GM12878 (cell line): ENCODE measurements at regions not wholly inside any gene's neighbourhood (a gene's known extent, or its start where the extent isn't known, plus 50 kb on each side); places are given as distances from the start of the nearest gene placed in this dataset.

Source experiments
- ATAC-seq: fragments of 200-7000 bp; cut with Tn5 transposase; 3 replicates; pipeline ENCODE4 v1.9.1; 2020; ENCODE audit warnings: mild to moderate bottlenecking, moderate library complexity
- BruUV-seq: library from RNA; stranded (reverse); fragments of 400-500 nt; replicated peaks from 2 replicates; lab custom pipeline; 2021; lab: Mats Ljungman, UMichigan
- CTCF ChIA-PET: fragments of 300-600 bp; sonication (Branson Sonifier 250); formaldehyde crosslinking; extraction: SDS; loops from one replicate; lab custom pipeline; 2021; ENCODE audit warnings: inconsistent platforms; lab: Yijun Ruan, JAX
- POLR2A ChIA-PET: fragments of 350-600 bp; formaldehyde crosslinking; extraction: SDS; loops from one replicate; lab custom pipeline; 2021; ENCODE audit warnings: inconsistent platforms; lab: Charles Lee
- RAD21 ChIA-PET: fragments of 300-600 bp; sonication (Branson Sonifier 250); formaldehyde crosslinking; loops from one replicate; lab custom pipeline; 2023; ENCODE audit warnings: antibody characterized with exemption; ENCODE audit not compliant: unreplicated experiment; lab: Charles Lee
- SMC1A ChIA-PET: fragments of 300-600 bp; sonication (Branson Sonifier 250); formaldehyde crosslinking; loops from one replicate; lab custom pipeline; 2023; ENCODE audit not compliant: unreplicated experiment, uncharacterized antibody; lab: Charles Lee
- DNase-seq: peaks from one replicate; pipeline ENCODE4 v3.0.0-alpha.2; 2011; ENCODE audit warnings: low read depth, low spot score
- FAIRE-seq: peaks from 3 replicates; lab custom pipeline; 2011; peaks lifted over from hg19 to GRCh38; lab: Jason Lieb, UNC
- H2AFZ ChIP-seq: 2 replicates; pipeline ENCODE4 v1.6.0; 2011; ENCODE audit warnings: low read depth, low read length, control low read depth; ENCODE audit not compliant: control insufficient read depth
- H3K27ac ChIP-seq: 2 replicates; pipeline ENCODE4 v1.5.1; 2011; ENCODE audit warnings: control low read depth; ENCODE audit not compliant: control insufficient read depth, insufficient read depth
- H3K27me3 ChIP-seq, 2 experiments: replicated peaks in 1 of 2; 2 replicates each; pipeline versions ENCODE4 v1.6.0 to v1.6.1; 2011; ENCODE audit warnings: low read length in 1 of 2; ENCODE audit not compliant: control insufficient read depth in 2 of 2, insufficient read depth in 2 of 2
- H3K36me3 ChIP-seq, 2 experiments: 2 replicates each; pipeline ENCODE4 v1.5.1; 2011; ENCODE audit warnings: low read length in 1 of 2; ENCODE audit not compliant: control insufficient read depth in 2 of 2, insufficient read depth in 2 of 2
- H3K4me1 ChIP-seq: 2 replicates; pipeline ENCODE4 v1.6.1; 2011; ENCODE audit warnings: mild to moderate bottlenecking, low read length, moderate library complexity, mixed read lengths; ENCODE audit not compliant: control insufficient read depth, insufficient read depth
- H3K4me2 ChIP-seq: 2 replicates; pipeline ENCODE4 v1.6.0; 2011; ENCODE audit warnings: control low read depth; ENCODE audit not compliant: control insufficient read depth, insufficient read depth
- H3K4me3 ChIP-seq: fragments of 200-600 bp; sonication (generic); 2 replicates; pipeline ENCODE4 v1.5.1; 2016
- H3K79me2 ChIP-seq: 2 replicates; pipeline ENCODE4 v1.6.0; 2011; ENCODE audit warnings: low read length; ENCODE audit not compliant: control insufficient read depth, insufficient read depth
- H3K9ac ChIP-seq: 2 replicates; pipeline ENCODE4 v1.8.0; 2011; ENCODE audit warnings: low read length, control low read depth, mixed read lengths; ENCODE audit not compliant: control insufficient read depth, insufficient read depth
- H3K9me3 ChIP-seq: replicated peaks from 3 replicates; pipeline ENCODE4 v1.5.1; 2011; ENCODE audit warnings: mild to moderate bottlenecking, low read length; ENCODE audit not compliant: control insufficient read depth, insufficient read depth
- H4K20me1 ChIP-seq: 2 replicates; pipeline ENCODE4 v1.6.0; 2011; ENCODE audit not compliant: control insufficient read depth, insufficient read depth
- CEBPB ChIP-seq, 2 experiments: fragments of 150-350 bp in 1 of 2; IDR thresholded peaks; 2 replicates each; pipeline ENCODE4 v1.6.1; 2012 to 2014; ENCODE audit warnings: low read depth in 2 of 2, low read length in 2 of 2, borderline replicate concordance in 1 of 2, inconsistent platforms in 1 of 2
- E2F8 ChIP-seq: fragments of 450-650 bp; IDR thresholded peaks from 2 replicates; pipeline ENCODE4 v1.6.1; 2018; ENCODE audit warnings: mild to moderate bottlenecking, low read depth, moderate library complexity; ENCODE audit not compliant: partially characterized antibody
- FOXK2 ChIP-seq: fragments of 450-650 bp; IDR thresholded peaks from 2 replicates; pipeline ENCODE4 v1.6.1; 2017; ENCODE audit warnings: mild to moderate bottlenecking, moderate library complexity
- KLF5 ChIP-seq: fragments of 450-650 bp; IDR thresholded peaks from 2 replicates; pipeline ENCODE4 v1.6.1; 2014; ENCODE audit warnings: mild to moderate bottlenecking; ENCODE audit not compliant: partially characterized antibody
- MEF2B ChIP-seq: fragments of 450-650 bp; IDR thresholded peaks from 2 replicates; pipeline ENCODE4 v1.6.1; 2018; ENCODE audit warnings: mild to moderate bottlenecking, moderate library complexity; ENCODE audit not compliant: partially characterized antibody, poor library complexity, severe bottlenecking
- NR2C1 ChIP-seq: fragments of 450-650 bp; IDR thresholded peaks from 2 replicates; pipeline ENCODE4 v1.6.1; 2017; ENCODE audit warnings: antibody characterized with exemption, mild to moderate bottlenecking, moderate library complexity
- POLR2A ChIP-seq: IDR thresholded peaks from 2 replicates; pipeline ENCODE4 v1.6.1; 2011; ENCODE audit warnings: low read depth, mild to moderate bottlenecking, low read length
- PRDM15 ChIP-seq: fragments of 450-650 bp; formaldehyde crosslinking; IDR thresholded peaks from 2 replicates; pipeline ENCODE4 v1.4.0; 2020; ENCODE audit warnings: mild to moderate bottlenecking, moderate library complexity
- RAD21 ChIP-seq: IDR thresholded peaks from 2 replicates; pipeline ENCODE4 v1.6.1; 2011; ENCODE audit warnings: mild to moderate bottlenecking, low read depth, low read length, moderate library complexity; ENCODE audit not compliant: insufficient read depth
- ZBTB4 ChIP-seq: fragments of 450-650 bp; formaldehyde crosslinking; IDR thresholded peaks from 2 replicates; pipeline ENCODE4 v1.4.0; 2022; ENCODE audit warnings: mild to moderate bottlenecking, moderate library complexity
- ZNF592 ChIP-seq: fragments of 450-650 bp; IDR thresholded peaks from 2 replicates; pipeline ENCODE4 v1.6.1; 2017; ENCODE audit warnings: mild to moderate bottlenecking, moderate library complexity
- WGBS: methylation state at CpG from one replicate; pipeline ENCODE4 v1.1.6; 2016; ENCODE audit warnings: low lambda C conversion rate; ENCODE audit not compliant: insufficient replicate concordance, insufficient coverage; ENCODE audit errors: missing lambda C conversion rate; 5-methylcytosine and 5-hydroxymethylcytosine counted together
- in situ Hi-C: fragments of 300-500 bp; cut with MboI; formaldehyde crosslinking; loops from 9 replicates; pipeline ENCODE4 v1.14.3; 2018; ENCODE audit warnings: mixed read lengths
- intact Hi-C: fragments of 100-400 bp; cut with micrococcal nuclease; formaldehyde crosslinking; loops from one replicate; pipeline ENCODE4 v1.14.2; 2022; ENCODE audit not compliant: unreplicated experiment

- Histone ChIP-seq H3K36me3 (no peaks in the 10 kb centered on the region), H3K79me2 (no peaks in the 10 kb centered on the region), H3K9me3 (no peaks in the 10 kb centered on the region), H2AFZ (no peak overlapping the region), H3K27ac (no peak overlapping the region), H4K20me1 (no peaks in the 10 kb centered on the region), H3K4me2 (no peak overlapping the region), H3K27me3 (no peaks in the 10 kb centered on the region), H3K4me3 (no peak overlapping the region), H3K4me1 (no peaks in the 10 kb centered on the region), H3K9ac (no peak overlapping the region)
- CTCF ChIA-PET, result no interaction called here
- BruUV-seq, result no TSS peak
- in situ Hi-C loops (no loop called here), intact Hi-C loops (no loop called here)
- SMC1A ChIA-PET, result no interaction called here
- no peak for FAIRE-seq
- WGBS, result 0% methylated on average over 1 of the region's 1 CpG
- POLR2A ChIA-PET, result no interaction called here
- ATAC-seq, result no peak
- RAD21 ChIA-PET, result no interaction called here
- DNase-seq, result no peak
- no peak for TF ChIP-seq NR2C1
- no peak for TF ChIP-seq POLR2A
- TF ChIP-seq MEF2B, result no peak
- no peak for TF ChIP-seq CEBPB (IDR thresholded peaks at IDR 0.05; ENCODE audit: borderline replicate concordance in 1 of 2, low read depth in 2 of 2, low read length in 2 of 2)
- TF ChIP-seq ZNF592, result no peak
- no peak for TF ChIP-seq ZBTB4 (CRISPR knock-in tag)
- no peak for TF ChIP-seq RAD21
- no peak for TF ChIP-seq KLF5
- no peak for TF ChIP-seq FOXK2
- TF ChIP-seq PRDM15, result no peak
- TF ChIP-seq E2F8, result no peak
Measured at GRCh38 chr3:178062126-178062525, 474.1 kb upstream of the KCNMB2 start.
